ENCODE measurements at regions not wholly inside any gene's neighbourhood (a gene's known extent, or its start where the extent isn't known, plus 50 kb on each side); places are given as distances from the start of the nearest gene placed in this dataset.
"Not testable (repeated sequence)": the region's sequence is repeated elsewhere in the genome, so short reads cannot be mapped to it uniquely, and the experiment has no call there.

GRCh38 chr15:66968806-66969596 is 96.4 kb upstream of the SMAD3 start:
- no peak for DNase-seq

- not testable (repeated sequence) for DNase-seq
Measured at GRCh38 chr15:66974131-66974530, 91.3 kb upstream of the SMAD3 start.

- DNase-seq, result not testable (repeated sequence)
Measured at GRCh38 chr15:66976106-66976640, 89.2 kb upstream of the SMAD3 start.

- not testable (repeated sequence) for DNase-seq
Measured at GRCh38 chr15:66980326-66980725, 85.1 kb upstream of the SMAD3 start.

- no peak for DNase-seq
Measured at GRCh38 chr15:66981771-66982170, 83.6 kb upstream of the SMAD3 start.

GRCh38 chr15:66982250-66982649 is 83.2 kb upstream of the SMAD3 start:
- no peak for DNase-seq

- no peak for DNase-seq
Measured at GRCh38 chr15:66982816-66983215, 82.6 kb upstream of the SMAD3 start.

GRCh38 chr15:66985653-66986052 is 79.7 kb upstream of the SMAD3 start:
- DNase-seq, result no peak

GRCh38 chr15:66986951-66987350 is 78.5 kb upstream of the SMAD3 start:
- DNase-seq, result no peak

GRCh38 chr15:66993090-66993489 is 72.3 kb upstream of the SMAD3 start:
- no peak for DNase-seq

- DNase-seq, result no peak
Measured at GRCh38 chr15:66993874-66994696, 71.3 kb upstream of the SMAD3 start.

GRCh38 chr15:66994927-66995656 is 70.3 kb upstream of the SMAD3 start:
- no peak for DNase-seq

- no peak for DNase-seq
Measured at GRCh38 chr15:66996094-66996493, 69.3 kb upstream of the SMAD3 start.

- DNase-seq, result no peak
Measured at GRCh38 chr15:66997212-66997611, 68.2 kb upstream of the SMAD3 start.

- DNase-seq, result not testable (repeated sequence)
Measured at GRCh38 chr15:66998234-66998633, 67.2 kb upstream of the SMAD3 start.

- DNase-seq, result no peak
Measured at GRCh38 chr15:66999046-66999968, 66.1 kb upstream of the SMAD3 start.

GRCh38 chr15:67000896-67001295 is 64.5 kb upstream of the SMAD3 start:
- no peak for DNase-seq

GRCh38 chr15:67002368-67002767 is 63.0 kb upstream of the SMAD3 start:
- DNase-seq, result no peak

- no peak for DNase-seq
Measured at GRCh38 chr15:67003586-67003985, 61.8 kb upstream of the SMAD3 start.

- DNase-seq, result no peak
Measured at GRCh38 chr15:67004142-67004541, 61.3 kb upstream of the SMAD3 start.

- DNase-seq, result no peak
Measured at GRCh38 chr15:67005294-67005996, 60.0 kb upstream of the SMAD3 start.

All from effector CD4-positive, alpha-beta T cell (primary cell).